ENCODE measurements at regions not wholly inside any gene's neighbourhood (a gene's known extent, or its start where the extent isn't known, plus 50 kb on each side); places are given as distances from the start of the nearest gene placed in this dataset.

DNA sequence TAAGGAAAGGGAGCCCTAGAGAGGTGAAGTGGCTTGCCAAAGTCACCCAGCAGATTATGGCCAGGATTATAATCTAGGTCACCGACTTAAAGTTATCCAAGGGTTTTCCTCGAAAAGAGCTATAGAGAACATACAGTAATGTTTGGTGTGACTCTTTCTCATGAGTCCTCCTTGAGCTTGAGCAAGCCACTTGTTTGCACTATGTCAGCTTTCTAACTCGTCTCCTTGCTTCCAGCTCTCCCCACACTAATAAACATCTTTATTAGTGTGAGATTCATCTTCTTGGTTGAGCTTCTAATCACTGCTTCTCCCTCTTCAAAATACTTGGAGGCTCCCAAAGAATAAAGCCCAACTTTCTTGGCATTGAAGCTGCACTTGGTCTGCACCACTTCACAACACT lies 390.0 kb upstream of the USP24 start:
- no peak for DNase-seq (ENCODE audit: low read depth in 1 of 2, low spot score in 1 of 2)

DNA sequence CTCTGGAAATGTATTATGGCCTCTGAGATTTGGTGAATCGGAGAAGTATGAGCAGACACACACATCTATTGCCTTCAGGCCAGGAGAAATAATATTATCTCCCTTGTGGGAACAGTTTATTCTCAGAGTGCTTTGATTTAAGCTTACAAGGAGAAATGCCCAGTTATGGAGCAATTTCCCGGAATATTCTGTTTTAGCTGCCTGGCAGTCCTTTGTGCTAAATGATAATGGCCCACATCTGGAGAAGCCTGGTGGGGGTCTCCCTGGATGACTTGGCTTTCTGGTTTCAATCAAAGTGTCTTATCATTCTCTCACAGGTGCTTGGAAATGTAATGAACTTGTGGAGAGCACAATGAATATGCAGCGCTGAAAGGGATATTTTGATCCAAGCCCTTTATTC lies 389.6 kb upstream of the USP24 start:
- no peak for DNase-seq (ENCODE audit: low read depth in 1 of 2, low spot score in 1 of 2)

DNA sequence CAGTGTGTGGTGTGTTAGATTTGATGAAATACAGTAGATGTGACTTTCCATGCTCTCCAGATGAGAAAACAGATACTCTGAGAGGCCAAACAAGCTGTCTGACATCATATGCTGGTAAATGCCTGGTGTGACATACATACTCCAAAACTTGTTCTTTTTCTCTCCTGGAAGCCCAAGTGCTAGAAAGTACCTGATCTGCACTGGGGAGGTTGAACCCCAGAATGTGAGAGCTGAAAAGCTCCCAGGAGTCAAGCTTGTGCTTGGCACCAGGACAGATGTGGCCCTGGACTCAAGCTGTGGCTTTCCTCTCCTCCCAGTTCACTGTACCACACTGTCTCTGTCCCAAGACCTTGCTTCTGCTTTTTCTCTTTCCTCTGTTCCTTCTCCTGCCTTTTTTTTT lies 389.0 kb upstream of the USP24 start:
- no peak for DNase-seq (ENCODE audit: low read depth in 1 of 2, low spot score in 1 of 2)

DNA sequence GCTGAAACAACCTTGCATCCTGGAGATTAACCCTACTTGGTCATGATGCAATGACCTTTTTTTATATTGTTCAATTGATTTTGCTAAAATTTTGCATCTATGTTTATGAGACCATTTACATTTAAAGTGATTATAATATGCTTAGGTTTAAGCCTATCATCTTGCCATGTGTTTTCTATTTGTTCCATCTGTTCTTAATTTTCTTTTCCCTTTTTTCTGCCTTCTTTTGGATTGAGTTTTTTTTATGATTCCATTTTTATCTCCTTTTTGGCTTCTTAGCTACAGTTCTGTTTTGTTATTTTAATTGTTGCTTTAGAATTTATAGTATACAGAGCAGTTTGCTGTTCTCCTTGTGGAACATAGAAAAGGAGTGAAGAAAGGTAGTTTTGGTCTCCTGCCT lies 385.1 kb upstream of the USP24 start:
- DNase-seq (ENCODE audit: low read depth in 1 of 2, low spot score in 1 of 2): no peak

DNA sequence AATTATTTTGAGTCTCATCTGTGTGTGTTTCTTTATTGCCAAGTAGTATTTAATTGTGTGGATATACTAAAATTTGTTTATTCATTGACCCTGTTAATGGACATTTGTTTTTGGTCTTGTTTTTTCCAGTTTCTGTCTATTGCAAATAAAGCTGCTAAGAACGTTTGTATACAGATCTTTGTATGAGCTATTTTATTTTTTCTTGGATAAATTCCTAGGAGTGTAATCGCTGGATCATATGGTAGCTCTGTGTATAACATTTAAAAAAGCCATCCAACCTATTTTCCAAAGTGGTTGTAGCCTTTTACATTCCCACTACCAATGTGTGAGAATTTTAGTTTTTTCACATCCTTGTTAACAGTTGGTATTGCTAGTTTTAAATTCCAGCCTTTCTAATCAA lies 382.7 kb upstream of the USP24 start:
- DNase-seq (ENCODE audit: low read depth in 1 of 2, low spot score in 1 of 2): no peak

DNA sequence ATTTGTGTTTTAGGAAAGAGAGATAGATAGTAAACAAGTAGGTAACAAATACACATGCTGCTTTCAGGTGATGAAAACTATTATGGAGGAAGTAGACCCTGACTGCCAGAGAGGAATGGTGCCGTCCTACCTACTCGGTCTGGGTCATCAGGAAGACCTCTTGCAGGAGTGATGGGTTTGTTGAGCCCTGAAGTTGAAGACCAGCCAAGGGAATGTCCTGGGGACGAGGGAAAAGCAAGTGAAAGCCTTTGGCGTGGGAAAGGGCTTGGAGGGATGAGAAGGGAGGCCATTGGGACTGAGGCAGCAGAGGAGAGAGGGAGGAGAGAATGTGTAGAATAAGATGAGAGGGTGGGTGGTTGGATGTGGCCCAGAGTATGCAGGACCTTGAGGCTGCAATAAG lies 379.5 kb upstream of the USP24 start:
- no peak for DNase-seq (ENCODE audit: low read depth in 1 of 2, low spot score in 1 of 2)

DNA sequence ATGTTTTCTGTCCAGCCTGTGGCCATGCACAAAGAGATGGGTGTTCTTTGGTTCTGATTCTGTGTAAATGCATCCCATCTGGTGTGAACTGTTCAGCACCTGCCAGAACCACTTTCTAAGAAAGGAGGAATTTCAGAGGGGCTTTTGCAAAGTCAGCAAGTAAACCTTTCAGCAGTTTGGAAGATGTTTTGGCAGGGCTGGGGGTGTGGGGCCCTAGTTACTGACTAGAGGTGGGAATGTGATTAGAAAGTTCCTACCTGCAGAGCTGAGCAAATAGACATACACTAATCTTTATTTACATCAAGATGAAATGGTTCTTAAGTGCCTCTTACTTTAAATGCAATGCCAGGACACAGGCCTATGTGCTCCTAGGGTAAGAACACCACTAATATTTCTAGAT lies 378.1 kb upstream of the USP24 start:
- no peak for DNase-seq (ENCODE audit: low read depth in 1 of 2, low spot score in 1 of 2)

DNA sequence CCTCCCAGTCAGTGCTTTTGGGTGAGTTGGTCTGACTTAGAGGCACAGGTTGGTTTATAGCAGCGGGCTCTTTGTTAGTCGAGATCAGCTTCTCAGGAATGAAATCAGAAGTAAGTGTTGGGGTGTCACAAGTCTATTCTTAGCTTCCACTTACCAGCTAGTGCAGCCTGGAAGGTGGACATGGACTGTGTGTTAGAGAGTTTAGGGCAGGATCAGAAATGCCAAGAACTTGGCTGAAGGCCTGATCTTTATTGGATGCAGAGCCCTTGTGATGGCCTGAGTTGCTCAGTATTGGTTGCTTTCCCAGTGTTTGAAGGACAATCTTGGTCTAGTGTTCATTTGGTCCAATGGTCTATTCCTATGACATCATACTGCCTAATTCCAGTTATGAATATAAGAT lies 377.0 kb upstream of the USP24 start:
- DNase-seq (ENCODE audit: low read depth in 1 of 2, low spot score in 1 of 2): no peak

DNA sequence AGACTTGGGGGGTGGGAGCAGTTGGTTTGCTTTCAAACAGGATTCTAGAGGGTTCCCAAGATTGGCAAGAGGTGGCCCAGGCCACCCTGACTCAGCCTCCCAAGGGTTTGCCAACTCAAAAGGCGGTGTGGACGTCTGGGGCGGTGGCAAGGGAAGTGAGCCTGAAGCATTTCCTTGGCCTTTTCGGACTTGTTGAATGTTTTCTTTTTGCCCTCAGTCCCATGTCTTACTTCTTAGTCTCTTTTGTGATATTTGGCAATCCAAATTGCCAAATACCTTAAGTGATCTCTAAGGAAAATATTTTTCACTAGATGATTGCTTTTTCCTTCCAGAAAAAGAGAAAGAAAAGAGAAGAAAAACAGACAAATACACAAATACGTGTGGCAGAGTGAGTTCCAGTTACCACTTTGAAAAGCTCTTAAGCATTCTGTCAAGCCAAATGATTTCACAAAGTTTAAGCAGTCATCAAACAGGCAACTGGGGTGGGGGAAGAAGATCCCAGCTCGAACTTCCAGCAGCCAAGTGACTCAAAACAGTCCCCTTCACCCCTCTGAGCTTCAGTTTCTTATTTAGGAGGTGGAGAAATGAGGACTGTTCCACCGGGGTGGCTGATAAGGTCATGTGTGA lies 374.6 kb upstream of the USP24 start:
- no peak for DNase-seq (ENCODE audit: low read depth in 1 of 2, low spot score in 1 of 2)

DNA sequence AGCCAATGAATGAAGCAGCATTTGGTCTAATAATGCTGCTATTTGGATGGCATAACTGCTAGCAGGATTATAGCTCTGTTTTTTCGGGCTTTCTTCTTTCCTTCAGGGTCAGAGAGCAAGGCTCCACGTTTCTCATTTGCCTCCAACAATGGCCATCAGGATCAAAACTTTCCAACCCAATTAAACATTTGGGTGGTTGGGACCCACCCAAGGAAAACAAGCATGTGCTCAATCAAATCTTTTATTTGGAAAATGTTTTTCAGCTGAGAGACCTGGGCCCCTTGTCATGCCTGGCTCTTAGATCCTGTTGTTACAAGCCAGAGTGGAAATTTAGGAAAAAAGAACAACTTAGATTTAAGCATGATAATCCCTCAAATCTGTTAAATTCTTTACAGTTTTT lies 373.1 kb upstream of the USP24 start:
- no peak for DNase-seq (ENCODE audit: low read depth in 1 of 2, low spot score in 1 of 2)

DNA sequence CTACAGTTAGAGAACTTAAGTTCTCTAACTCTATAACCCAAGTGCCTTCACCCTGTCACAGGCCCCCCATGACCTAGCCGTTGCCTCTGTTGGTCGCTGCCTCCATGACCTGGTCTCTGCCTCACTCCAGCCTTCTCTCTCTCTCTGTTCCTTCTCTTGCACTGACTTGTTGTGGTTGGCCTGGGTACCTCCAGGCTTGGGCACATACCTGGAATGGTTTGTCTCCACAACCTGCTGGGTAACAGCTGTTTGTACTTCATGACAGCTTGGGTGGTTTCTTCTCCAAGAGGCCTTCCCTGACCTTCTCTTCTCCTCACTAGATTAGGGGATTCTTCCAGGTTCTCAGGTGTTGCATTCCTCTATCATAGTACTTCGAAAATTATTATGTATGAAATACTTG lies 371.6 kb upstream of the USP24 start:
- DNase-seq (ENCODE audit: low read depth in 1 of 2, low spot score in 1 of 2): no peak

DNA sequence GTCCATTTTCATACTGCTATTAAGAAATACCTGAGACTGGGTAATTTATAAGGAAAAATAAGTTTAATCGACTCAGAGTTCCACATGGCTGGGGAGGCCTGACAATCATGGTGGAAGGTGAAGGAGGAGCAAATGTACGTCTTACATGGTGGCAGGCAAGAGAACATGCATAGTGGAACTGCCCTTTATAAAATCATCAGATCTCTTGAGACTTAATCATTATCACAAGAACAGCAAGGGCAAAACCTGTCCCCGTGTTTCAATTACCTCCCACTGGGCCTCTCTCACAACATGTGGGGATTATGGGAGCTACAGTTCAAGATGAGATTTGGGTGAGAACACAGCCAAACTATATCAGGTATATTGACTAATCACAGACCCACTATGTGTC lies 370.2 kb upstream of the USP24 start:
- DNase-seq (ENCODE audit: low read depth in 1 of 2, low spot score in 1 of 2): no peak

DNA sequence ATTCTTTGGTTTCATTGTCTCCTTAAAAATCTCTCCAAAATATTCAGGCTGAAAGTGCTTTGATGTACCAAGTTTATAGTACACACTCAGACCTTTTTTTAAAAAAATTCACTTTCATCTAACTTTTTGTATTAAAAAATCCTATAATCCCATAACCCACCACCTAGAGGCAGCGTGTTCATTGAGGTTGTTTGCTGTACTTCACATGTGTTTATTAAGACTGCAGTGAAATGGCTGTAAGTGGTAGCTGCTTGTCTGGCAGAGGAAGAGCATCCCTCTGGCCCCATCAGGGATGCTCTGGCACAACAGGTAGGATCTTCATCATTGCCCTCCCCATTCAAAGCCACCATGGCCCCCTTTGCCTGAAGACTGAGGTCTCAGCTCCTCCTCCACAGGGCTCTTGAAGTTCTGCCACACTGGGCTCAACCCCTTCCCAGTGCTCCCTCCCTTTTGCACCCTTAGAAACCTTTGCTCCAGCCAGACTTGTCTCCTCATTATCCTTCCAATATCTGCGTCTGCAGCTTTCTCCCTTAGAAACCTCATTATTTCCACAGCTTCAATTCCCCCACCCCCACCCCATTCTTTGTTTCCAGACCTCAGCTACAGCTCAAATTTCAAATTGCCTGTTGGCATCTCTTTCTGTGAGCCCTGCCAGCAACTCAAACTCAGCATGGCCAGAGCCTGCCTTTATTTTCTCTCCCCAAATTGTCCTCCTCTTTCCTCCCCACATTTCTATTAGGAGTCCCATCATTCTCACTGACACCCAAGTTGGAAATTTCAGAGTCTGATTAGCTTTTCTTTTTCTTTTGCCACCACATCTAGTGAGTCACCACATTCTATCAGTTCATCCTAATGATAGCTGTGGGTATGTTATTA lies 369.6 kb upstream of the USP24 start:
- DNase-seq (ENCODE audit: low read depth in 1 of 2, low spot score in 1 of 2): no peak

DNA sequence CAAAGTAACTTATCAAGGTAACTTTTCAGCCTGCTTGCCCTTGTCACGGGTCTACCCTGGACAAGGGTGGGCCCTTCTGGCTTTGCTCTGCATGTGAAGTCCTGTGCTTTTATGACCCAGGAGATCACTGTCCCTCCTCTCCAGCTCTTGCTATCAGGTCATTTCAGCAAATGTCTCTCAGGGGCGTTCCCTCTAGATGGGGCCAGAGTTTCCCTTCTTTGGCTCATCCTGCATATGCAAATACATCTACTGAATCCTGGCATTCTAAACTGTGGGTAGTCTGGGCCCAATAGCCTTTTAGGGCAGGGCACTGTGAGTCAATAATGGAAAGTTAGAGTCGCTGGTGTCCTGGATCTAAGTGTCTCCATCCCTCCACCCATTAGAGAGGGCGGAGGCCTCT lies 366.9 kb upstream of the USP24 start:
- DNase-seq (ENCODE audit: low read depth in 1 of 2, low spot score in 1 of 2): no peak

DNA sequence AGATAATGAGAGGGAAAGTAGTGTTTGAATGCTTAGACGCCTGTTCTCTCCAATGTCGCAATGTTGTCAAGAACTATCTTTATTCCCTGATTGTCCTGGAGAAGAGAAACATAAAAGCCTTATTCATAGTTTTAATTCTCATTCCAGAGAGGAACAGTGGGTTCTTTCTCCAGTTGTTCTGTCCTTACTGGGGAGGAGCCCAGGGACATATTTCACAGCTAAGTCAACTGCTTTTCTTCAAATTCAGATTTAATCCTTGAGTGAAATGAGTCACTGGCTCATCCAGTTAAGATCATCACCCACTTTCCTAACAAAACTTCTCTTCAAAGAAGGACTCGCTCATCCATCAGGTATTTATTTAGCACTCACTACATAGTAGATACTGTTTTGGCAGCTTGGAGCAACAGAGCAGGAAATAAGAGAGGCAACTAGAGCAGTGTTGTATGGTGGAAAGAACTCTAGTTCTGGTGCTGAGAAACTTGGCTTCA lies 365.7 kb upstream of the USP24 start:
- no peak for DNase-seq (ENCODE audit: low read depth in 1 of 2, low spot score in 1 of 2)

DNA sequence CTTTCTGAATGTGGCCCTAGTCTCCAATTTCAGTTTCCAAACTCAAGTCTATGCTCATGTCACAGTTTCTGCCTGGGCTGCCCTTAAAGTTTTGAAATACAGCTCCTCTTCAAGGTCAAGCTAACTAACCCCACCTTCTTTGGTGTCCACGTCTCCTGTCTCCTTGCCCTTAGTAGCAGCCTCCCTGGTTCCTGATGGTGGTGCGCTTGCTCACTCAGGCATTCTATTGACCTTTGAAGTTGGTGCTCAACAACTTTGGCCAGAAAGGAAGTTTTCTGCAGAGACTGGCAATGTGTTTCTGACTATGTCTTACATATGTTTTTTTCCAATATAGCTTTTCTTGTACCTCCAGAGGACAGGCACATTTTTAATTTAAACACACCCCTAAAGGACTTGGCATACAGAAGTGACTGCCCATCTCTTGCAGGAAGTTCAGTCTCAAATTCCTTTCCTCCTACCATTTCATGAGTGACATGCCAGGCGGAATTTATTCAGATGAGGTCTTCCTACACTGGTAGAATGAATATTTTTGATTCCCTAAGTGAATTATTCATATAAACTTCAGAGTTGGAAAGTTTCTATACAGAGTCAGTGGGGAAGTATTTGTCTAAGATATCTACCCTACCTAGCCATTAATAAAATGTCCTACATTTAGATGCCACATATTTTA lies 364.3 kb upstream of the USP24 start:
- DNase-seq (ENCODE audit: low read depth in 1 of 2, low spot score in 1 of 2): no peak

DNA sequence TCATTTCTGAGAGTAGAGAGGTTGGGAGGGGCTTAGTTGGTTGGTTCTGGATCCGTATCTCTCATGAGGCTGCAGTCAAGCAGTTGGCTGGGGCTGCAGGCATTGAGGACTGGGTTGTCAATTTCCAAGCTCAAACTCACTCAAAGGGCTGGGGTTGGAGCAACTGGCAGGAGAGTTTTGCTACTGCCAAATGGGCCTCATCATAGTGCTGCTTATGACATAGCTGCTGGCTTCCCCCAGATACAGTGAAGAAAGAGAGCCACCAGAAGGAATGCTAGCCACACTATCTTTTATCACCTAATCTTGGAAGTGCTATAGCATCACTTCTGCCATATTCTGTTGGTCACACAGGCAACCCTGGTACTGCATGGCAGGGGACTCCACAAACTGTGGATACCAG lies 363.5 kb upstream of the USP24 start:
- no peak for DNase-seq (ENCODE audit: low read depth in 1 of 2, low spot score in 1 of 2)

DNA sequence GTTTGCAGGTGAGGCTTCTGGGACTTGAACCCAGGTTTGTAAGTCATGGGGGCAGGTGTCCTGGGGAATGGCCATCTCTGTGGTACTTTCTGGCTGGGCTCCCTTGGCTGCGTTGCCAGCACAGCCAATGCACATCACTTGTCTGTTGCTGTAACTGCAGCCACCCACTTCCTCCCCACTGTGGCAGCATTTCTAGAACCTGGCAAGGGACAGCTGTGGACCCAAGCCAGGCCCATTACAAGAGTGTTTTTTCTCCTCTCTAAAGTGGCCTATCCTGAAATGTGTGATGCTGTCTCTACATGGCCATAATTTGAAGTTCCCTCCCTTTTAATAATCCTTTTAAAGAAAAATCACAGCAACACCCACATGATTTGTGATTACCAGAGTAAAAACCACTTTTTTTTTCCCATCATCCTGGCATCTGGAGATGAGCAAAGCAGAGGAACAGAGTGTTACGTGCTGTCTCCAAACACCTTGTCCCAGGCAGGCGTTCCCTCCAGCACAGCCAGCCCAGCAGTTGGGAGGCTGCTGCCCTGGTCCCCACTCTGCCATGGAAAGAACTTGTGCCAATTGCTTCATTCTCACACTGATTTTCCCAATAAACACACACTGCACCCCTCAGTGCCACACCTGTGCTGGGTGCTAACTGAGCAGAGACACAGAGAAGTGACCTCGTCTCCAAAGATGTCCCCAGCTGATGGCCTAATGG lies 360.6 kb upstream of the USP24 start:
- no peak for DNase-seq (ENCODE audit: low read depth in 1 of 2, low spot score in 1 of 2)

DNA sequence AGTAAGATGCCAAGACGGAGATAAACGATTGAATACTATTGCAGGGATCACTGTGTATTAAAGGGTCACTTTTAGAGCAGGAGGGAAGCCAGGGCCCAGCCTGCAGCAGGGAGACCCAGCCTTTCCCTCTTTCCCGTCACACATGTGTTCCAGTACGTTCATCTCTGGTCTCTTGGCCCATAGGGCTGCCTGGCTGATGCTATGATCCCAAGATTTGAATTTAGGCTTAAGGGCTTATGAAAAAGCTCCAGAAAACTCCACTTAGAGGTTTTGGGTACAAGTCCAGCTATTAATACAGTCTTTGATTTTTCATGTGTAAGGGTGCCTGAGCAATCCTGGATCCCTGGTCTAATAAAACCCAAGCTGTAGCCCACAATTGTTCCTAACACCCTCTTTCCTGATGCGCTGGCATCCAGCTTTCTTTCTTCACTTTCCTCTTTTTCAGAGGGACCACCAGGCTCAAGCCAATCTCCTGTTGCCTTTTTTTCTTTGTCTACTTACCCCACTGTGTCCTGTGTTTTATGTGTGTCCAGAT lies 359.6 kb upstream of the USP24 start:
- no peak for DNase-seq (ENCODE audit: low read depth in 1 of 2, low spot score in 1 of 2)

DNA sequence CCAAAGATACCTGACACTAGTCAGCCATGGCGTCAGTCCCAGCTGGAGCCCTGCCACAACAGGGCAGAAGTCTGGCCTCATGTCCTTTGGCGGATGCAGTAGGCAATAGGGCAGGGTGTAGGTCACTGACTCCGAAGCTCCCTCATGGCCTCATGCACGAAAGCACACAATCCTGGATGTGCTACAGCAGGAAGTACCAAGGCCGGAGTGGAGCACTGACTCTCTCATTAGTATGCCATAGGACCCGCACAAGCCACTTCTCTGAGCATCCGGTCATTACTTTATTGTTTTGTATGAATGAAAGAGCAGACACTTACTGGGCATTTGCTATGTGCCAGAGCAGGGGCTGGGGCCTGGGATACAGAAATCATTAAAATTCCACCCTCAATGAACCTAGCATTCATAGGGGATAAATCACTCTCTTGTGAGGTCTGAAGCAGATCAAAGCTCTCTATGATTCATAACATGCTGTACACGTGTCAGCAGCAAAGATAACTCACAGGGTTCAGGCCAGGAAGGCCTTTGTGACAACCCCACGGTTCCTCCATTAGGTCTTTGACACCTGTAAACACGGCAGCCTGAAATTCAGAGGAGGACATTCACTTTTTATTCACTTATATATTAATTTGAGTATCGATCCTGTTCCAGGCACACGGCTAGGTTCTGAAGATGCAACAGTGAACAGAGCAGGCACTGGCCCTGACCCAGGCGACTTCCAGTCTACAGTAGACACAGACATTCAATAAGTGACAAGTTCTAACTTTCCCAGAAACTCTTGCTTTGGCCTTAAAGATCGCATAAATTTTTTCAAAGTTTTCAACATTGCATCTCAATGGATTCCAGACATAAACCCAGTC lies 357.9 kb upstream of the USP24 start:
- DNase-seq (ENCODE audit: low read depth in 1 of 2, low spot score in 1 of 2): no peak

Measured in stimulated activated CD4-positive, alpha-beta T cell treated with anti-CD3 and anti-CD28 coated beads, Interleukin-15, amount 100 ng/mL, for 1 hour (primary cell).